Trophoblast cell (in vitro differentiated cells and primary cell): ENCODE measurements at regions not wholly inside any gene's neighbourhood (a gene's known extent, or its start where the extent isn't known, plus 50 kb on each side); places are given as distances from the start of the nearest gene placed in this dataset.

Experiments
- DNase-seq, 2 donors: peaks; one replicate each; pipeline ENCODE4 v3.0.0-alpha.2; 2016
- H2AFZ ChIP-seq: 2 replicates; pipeline ENCODE4 v1.6.1; 2013; ENCODE audit warnings: low read length, moderate library complexity, mild to moderate bottlenecking; ENCODE audit not compliant: insufficient read depth, poor library complexity
- H2AK5ac ChIP-seq: 2 replicates; pipeline ENCODE4 v1.6.1; 2013; ENCODE audit warnings: mild to moderate bottlenecking, low read length
- H2BK120ac ChIP-seq: 2 replicates; pipeline ENCODE4 v1.6.1; 2013; ENCODE audit warnings: low read length, mild to moderate bottlenecking, moderate library complexity; ENCODE audit not compliant: insufficient read depth, poor library complexity
- H2BK12ac ChIP-seq: 2 replicates; pipeline ENCODE4 v1.6.1; 2013; ENCODE audit warnings: mild to moderate bottlenecking, low read length, moderate library complexity
- H2BK5ac ChIP-seq: 2 replicates; pipeline ENCODE4 v1.6.1; 2013; ENCODE audit warnings: low read length, low read depth, moderate library complexity, mild to moderate bottlenecking; ENCODE audit not compliant: poor library complexity
- H3K14ac ChIP-seq: 2 replicates; pipeline ENCODE4 v1.6.1; 2013; ENCODE audit warnings: mild to moderate bottlenecking, low read length
- H3K18ac ChIP-seq: 2 replicates; pipeline ENCODE4 v1.6.1; 2013; ENCODE audit warnings: mild to moderate bottlenecking, low read length
- H3K23ac ChIP-seq: 2 replicates; pipeline ENCODE4 v1.6.1; 2013; ENCODE audit warnings: low read length
- H3K27ac ChIP-seq: 2 replicates; pipeline ENCODE4 v1.5.1; 2013; ENCODE audit warnings: low read depth, mild to moderate bottlenecking, inconsistent platforms, low read length, moderate library complexity
- H3K27me3 ChIP-seq: 2 replicates; pipeline ENCODE4 v1.6.1; 2013; ENCODE audit warnings: inconsistent platforms, mild to moderate bottlenecking, low read length, moderate library complexity; ENCODE audit not compliant: insufficient read depth
- H3K36me3 ChIP-seq, 2 experiments: 1 replicate in 1 of 2; 2 replicates in 1 of 2; pipeline ENCODE4 v1.6.1; 2013; ENCODE audit warnings: low read length in 2 of 2, mild to moderate bottlenecking in 2 of 2, moderate library complexity in 1 of 2; ENCODE audit not compliant: insufficient read depth in 2 of 2, control insufficient read depth in 1 of 2
- H3K4ac ChIP-seq: 2 replicates; pipeline ENCODE4 v1.6.1; 2013; ENCODE audit warnings: low read depth, mild to moderate bottlenecking, low read length, moderate library complexity
- H3K4me1 ChIP-seq, 2 experiments: 1 replicate in 1 of 2; 2 replicates in 1 of 2; pipeline ENCODE4 v1.6.1; 2013; ENCODE audit warnings: low read length in 2 of 2, mild to moderate bottlenecking in 2 of 2, moderate library complexity in 1 of 2; ENCODE audit not compliant: insufficient read depth in 2 of 2, control insufficient read depth in 1 of 2
- H3K4me2 ChIP-seq: 2 replicates; pipeline ENCODE4 v1.6.1; 2013; ENCODE audit warnings: inconsistent platforms, mild to moderate bottlenecking, low read length, moderate library complexity
- H3K4me3 ChIP-seq: 2 replicates; pipeline ENCODE4 v1.5.1; 2013; ENCODE audit warnings: mild to moderate bottlenecking, low read depth, low read length, inconsistent platforms
- H3K79me1 ChIP-seq: one replicate; pipeline ENCODE4 v1.6.1; 2013; ENCODE audit warnings: low read length
- H3K79me2 ChIP-seq: 2 replicates; pipeline ENCODE4 v1.6.1; 2013; ENCODE audit warnings: low read length, mild to moderate bottlenecking; ENCODE audit not compliant: control insufficient read depth, insufficient read depth, poor library complexity
- H3K9ac ChIP-seq: 2 replicates; pipeline ENCODE4 v1.6.1; 2013; ENCODE audit warnings: mild to moderate bottlenecking, low read length
- H3K9me3 ChIP-seq: 2 replicates; pipeline ENCODE4 v1.6.1; 2013; ENCODE audit warnings: low read depth, mild to moderate bottlenecking, control low read depth, inconsistent platforms, low read length; ENCODE audit not compliant: insufficient read depth
- H4K12ac ChIP-seq: 2 replicates; pipeline ENCODE4 v1.6.1; 2013; ENCODE audit warnings: low read depth, mild to moderate bottlenecking, low read length, moderate library complexity
- H4K8ac ChIP-seq: 2 replicates; pipeline ENCODE4 v1.6.1; 2013; ENCODE audit warnings: low read depth, mild to moderate bottlenecking, low read length, moderate library complexity
- H4K91ac ChIP-seq: one replicate; pipeline ENCODE4 v1.6.1; 2013; ENCODE audit warnings: low read depth, mild to moderate bottlenecking, low read length, moderate library complexity
- WGBS: extraction: QIAGEN DNeasy Blood & Tissue Kit; methylation state at CpG from one replicate; pipeline ENCODE4 v1.1.7; 2013; ENCODE audit warnings: missing lambda C conversion rate; ENCODE audit not compliant: insufficient read length, insufficient coverage; ENCODE audit errors: extremely low coverage; 5-methylcytosine and 5-hydroxymethylcytosine counted together

GRCh38 chr14:94677213-94677612, 65.0 kb downstream of the SERPINA3 start:
- H2AFZ ChIP-seq: no peak overlapping the region
- H3K4me2 ChIP-seq: no peak overlapping the region
- H3K79me2 ChIP-seq: no peaks in the 10 kb centered on the region
- no peaks in the 10 kb centered on the region for H3K27me3 ChIP-seq
- H2AK5ac ChIP-seq: no peak overlapping the region
- no peak overlapping the region for H3K23ac ChIP-seq
- no peak overlapping the region for H3K4me3 ChIP-seq
- H4K91ac ChIP-seq: no peak overlapping the region
- no peaks in the 10 kb centered on the region for H3K4me1 ChIP-seq
- no peak overlapping the region for H3K27ac ChIP-seq
- no peak overlapping the region for H4K8ac ChIP-seq
- H3K9me3 ChIP-seq: no peaks in the 10 kb centered on the region
- no peak overlapping the region for H3K18ac ChIP-seq
- DNase-seq: no peak
- no peaks in the 10 kb centered on the region for H3K36me3 ChIP-seq
- no peak overlapping the region for H3K9ac ChIP-seq
- H3K4ac ChIP-seq: no peak overlapping the region
- H3K14ac ChIP-seq: no peak overlapping the region
- no peak overlapping the region for H2BK120ac ChIP-seq
- H2BK12ac ChIP-seq: no peak overlapping the region
- H4K12ac ChIP-seq: no peak overlapping the region
- H3K79me1 ChIP-seq: no peaks in the 10 kb centered on the region
- WGBS: no CpG with 5 or more reads among the region's 4 CpGs
- no peak overlapping the region for H2BK5ac ChIP-seq

GRCh38 chr14:94676495-94677185, 64.4 kb downstream of the SERPINA3 start:
- H4K91ac ChIP-seq: no peak overlapping the region
- WGBS: no CpG with 5 or more reads among the region's 4 CpGs
- H3K4me1 ChIP-seq: no peaks in the 10 kb centered on the region
- H3K27ac ChIP-seq: no peak overlapping the region
- no peaks in the 10 kb centered on the region for H3K79me2 ChIP-seq
- H4K8ac ChIP-seq: no peak overlapping the region
- no peak overlapping the region for H2AK5ac ChIP-seq
- H3K9me3 ChIP-seq: no peaks in the 10 kb centered on the region
- H3K36me3 ChIP-seq: no peaks in the 10 kb centered on the region
- no peaks in the 10 kb centered on the region for H3K27me3 ChIP-seq
- no peaks in the 10 kb centered on the region for H3K79me1 ChIP-seq
- no peak overlapping the region for H2AFZ ChIP-seq
- no peak overlapping the region for H2BK120ac ChIP-seq
- no peak overlapping the region for H3K14ac ChIP-seq
- H3K4me2 ChIP-seq: no peak overlapping the region
- no peak overlapping the region for H4K12ac ChIP-seq
- no peak overlapping the region for H3K18ac ChIP-seq
- no peak overlapping the region for H2BK12ac ChIP-seq
- H3K9ac ChIP-seq: no peak overlapping the region
- DNase-seq: no peak
- no peak overlapping the region for H3K23ac ChIP-seq
- H3K4me3 ChIP-seq: no peak overlapping the region
- H2BK5ac ChIP-seq: no peak overlapping the region
- no peak overlapping the region for H3K4ac ChIP-seq

- Histone ChIP-seq H3K9ac (no peak overlapping the region), H4K12ac (no peak overlapping the region), H3K23ac (no peak overlapping the region), H3K4ac (no peak overlapping the region), H3K4me2 (no peak overlapping the region), H4K8ac (no peak overlapping the region), H3K79me2 (no peaks in the 10 kb centered on the region), H2AFZ (no peak overlapping the region), H2BK120ac (no peak overlapping the region), H3K4me1 (no peaks in the 10 kb centered on the region), H3K36me3 (no peaks in the 10 kb centered on the region), H3K14ac (no peak overlapping the region), H3K79me1 (no peaks in the 10 kb centered on the region), H3K27me3 (no peaks in the 10 kb centered on the region), H4K91ac (no peak overlapping the region), H3K27ac (no peak overlapping the region), H2AK5ac (no peak overlapping the region), H3K9me3 (no peaks in the 10 kb centered on the region), H3K4me3 (no peak overlapping the region), H3K18ac (no peak overlapping the region), H2BK5ac (no peak overlapping the region), H2BK12ac (no peak overlapping the region)
- WGBS: no CpG with 5 or more reads among the region's 8 CpGs
- DNase-seq: no peak
These were observed 62.8 kb downstream of the SERPINA3 start for GRCh38 chr14:94675036-94675435.

GRCh38 chr14:94673781-94674231, 61.6 kb downstream of the SERPINA3 start:
- Histone ChIP-seq H4K8ac (no peak overlapping the region), H3K27ac (no peak overlapping the region), H3K27me3 (no peaks in the 10 kb centered on the region), H3K9me3 (no peaks in the 10 kb centered on the region), H4K91ac (no peak overlapping the region), H3K23ac (no peak overlapping the region), H4K12ac (no peak overlapping the region), H3K4me1 (no peaks in the 10 kb centered on the region), H2AK5ac (no peak overlapping the region), H3K14ac (no peak overlapping the region), H3K9ac (no peak overlapping the region), H2BK5ac (no peak overlapping the region), H3K4me3 (peak overlapping the region; percentile 34), H3K79me2 (no peaks in the 10 kb centered on the region), H3K4ac (no peak overlapping the region), H2AFZ (no peak overlapping the region), H2BK12ac (no peak overlapping the region), H2BK120ac (no peak overlapping the region), H3K36me3 (no peaks in the 10 kb centered on the region), H3K18ac (no peak overlapping the region), H3K79me1 (no peaks in the 10 kb centered on the region), H3K4me2 (no peak overlapping the region)
- no CpG with 5 or more reads among the region's 12 CpGs for WGBS
- no peak for DNase-seq
